ENCODE measurements at regions not wholly inside any gene's neighbourhood (a gene's known extent, or its start where the extent isn't known, plus 50 kb on each side); places are given as distances from the start of the nearest gene placed in this dataset.
"Not testable (repeated sequence)": the region's sequence is repeated elsewhere in the genome, so short reads cannot be mapped to it uniquely, and the experiment has no call there.

DNA sequence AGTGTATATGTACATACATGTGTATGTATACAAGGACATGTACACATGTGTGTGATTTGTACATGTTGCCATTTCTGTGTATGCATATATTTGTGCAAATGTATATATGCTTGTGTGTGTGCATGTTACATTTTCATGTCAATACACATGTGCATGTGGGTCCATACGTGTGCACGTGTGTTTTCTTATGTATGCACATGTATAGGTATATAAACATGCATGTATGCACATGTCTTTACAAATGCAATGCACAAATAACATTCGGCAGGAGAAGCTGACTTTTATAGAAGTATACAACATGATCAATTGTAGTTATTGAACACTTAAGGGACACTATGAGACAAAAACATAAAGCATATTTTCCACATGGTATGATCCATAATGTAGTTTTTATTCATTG is 307.4 kb upstream of the SEMA3C start:
- CTCF ChIA-PET, result interaction anchor here (0.6 kb wide), 1 partner anchor 545 kb away, joined by 3 read pairs; no protein-coding TSS in a partner anchor
- H3K9me3 ChIP-seq (ENCODE audit: control insufficient read depth, insufficient read depth, low read depth, low read length), result no peaks in the 10 kb centered on the region

GRCh38 chr7:81222692-81223091 is 303.8 kb upstream of the SEMA3C start:
- H3K27ac ChIP-seq (ENCODE audit: extremely low read depth, low read depth, low read length); H3K4me1 ChIP-seq (ENCODE audit: control insufficient read depth, insufficient read depth, low read length); POLR2A ChIA-PET; H3K9me3 ChIP-seq (ENCODE audit: control insufficient read depth, insufficient read depth, low read depth, low read length); H3K4me3 ChIP-seq (ENCODE audit: low read depth, low read length); H3K36me3 ChIP-seq (ENCODE audit: control insufficient read depth in 2 of 2, insufficient read depth in 1 of 2, low read length in 2 of 2): not testable (repeated sequence)
- TF ChIP-seq ZNF585B (tag by site-specific recombination; IDR thresholded peaks at IDR 0.05), result peak; percentile 89
- CTCF ChIA-PET, result interaction anchor here (0.6 kb wide), 1 partner anchor 227 kb away, joined by 3 read pairs; no protein-coding TSS in a partner anchor

More for the DNA sequence above, 307.4 kb upstream of the SEMA3C start:
- Histone ChIP-seq H3K4me3 (ENCODE audit: low read depth, low read length) (no peak overlapping the region), H3K36me3 (ENCODE audit: control insufficient read depth in 2 of 2, insufficient read depth in 1 of 2, low read length in 2 of 2) (no peaks in the 10 kb centered on the region), H3K27ac (ENCODE audit: extremely low read depth, low read depth, low read length) (no peak overlapping the region), H3K4me1 (ENCODE audit: control insufficient read depth, insufficient read depth, low read length) (no peaks in the 10 kb centered on the region; the same call in 1 of the 2 replicates)
- no peak for TF ChIP-seq SP2 (tag by site-specific recombination; IDR thresholded peaks at IDR 0.05)
- TF ChIP-seq ZNF626 (tag by site-specific recombination; IDR thresholded peaks at IDR 0.05), result no peak
- no peak for TF ChIP-seq ZNF394 (tag by site-specific recombination; IDR thresholded peaks at IDR 0.05; ENCODE audit: borderline replicate concordance)
- no peak for TF ChIP-seq ZNF16 (tag by site-specific recombination; IDR thresholded peaks at IDR 0.05; ENCODE audit: low read depth)
- TF ChIP-seq ZNF426 (tag by site-specific recombination; IDR thresholded peaks at IDR 0.05), result no peak
- no peak for TF ChIP-seq ZNF350 (tag by site-specific recombination; IDR thresholded peaks at IDR 0.05)
- no peak for TF ChIP-seq ZNF423 (tag by site-specific recombination; IDR thresholded peaks at IDR 0.05)
- no peak for TF ChIP-seq ZNF785 (tag by site-specific recombination; IDR thresholded peaks at IDR 0.05)
- TF ChIP-seq ZNF560 (tag by site-specific recombination; IDR thresholded peaks at IDR 0.05; ENCODE audit: borderline replicate concordance), result no peak
- POLR2A ChIA-PET, result no interaction called here

DNA sequence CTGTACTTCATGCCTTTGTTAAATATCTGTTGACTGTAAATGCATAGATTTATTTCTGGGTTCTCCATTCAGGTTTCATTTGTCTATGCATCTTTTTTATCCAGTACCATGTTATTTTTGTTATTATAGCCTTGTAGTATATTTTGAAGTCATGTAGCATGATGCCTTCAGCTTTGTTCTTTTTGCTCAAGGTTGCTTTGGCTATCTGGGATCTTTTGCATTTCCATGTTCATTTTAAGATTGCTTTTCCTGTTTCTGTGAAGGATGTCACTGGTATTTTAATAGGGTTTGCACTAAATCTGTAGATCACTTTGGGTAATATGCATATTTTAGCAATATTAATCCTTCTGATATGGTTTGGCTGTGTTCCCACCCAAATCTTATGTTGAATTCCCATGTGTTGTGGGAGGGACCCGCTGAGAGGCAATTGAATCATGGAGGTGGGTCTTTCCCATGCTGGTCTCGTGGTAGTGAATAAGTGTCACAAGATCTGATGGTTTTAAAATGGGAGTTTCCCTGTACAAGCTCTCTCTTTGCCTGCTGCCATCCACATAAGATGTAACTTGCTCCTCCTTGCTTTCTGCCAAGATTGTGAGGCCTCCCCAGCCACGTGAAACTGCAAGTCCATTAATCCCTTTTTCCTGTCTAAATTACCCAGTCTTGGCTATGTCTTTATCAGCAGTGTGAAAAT is 302.8 kb upstream of the SEMA3C start:
- ChIA-PET CTCF (no interaction called here), POLR2A (no interaction called here)
- Histone ChIP-seq H3K4me3 (ENCODE audit: low read depth, low read length) (no peak overlapping the region), H3K9me3 (ENCODE audit: control insufficient read depth, insufficient read depth, low read depth, low read length) (no peaks in the 10 kb centered on the region), H3K4me1 (ENCODE audit: control insufficient read depth, insufficient read depth, low read length) (no peaks in the 10 kb centered on the region), H3K36me3 (ENCODE audit: control insufficient read depth in 2 of 2, insufficient read depth in 1 of 2, low read length in 2 of 2) (no peaks in the 10 kb centered on the region), H3K27ac (ENCODE audit: extremely low read depth, low read depth, low read length) (no peak overlapping the region)
- TF ChIP-seq, protein P1, sequence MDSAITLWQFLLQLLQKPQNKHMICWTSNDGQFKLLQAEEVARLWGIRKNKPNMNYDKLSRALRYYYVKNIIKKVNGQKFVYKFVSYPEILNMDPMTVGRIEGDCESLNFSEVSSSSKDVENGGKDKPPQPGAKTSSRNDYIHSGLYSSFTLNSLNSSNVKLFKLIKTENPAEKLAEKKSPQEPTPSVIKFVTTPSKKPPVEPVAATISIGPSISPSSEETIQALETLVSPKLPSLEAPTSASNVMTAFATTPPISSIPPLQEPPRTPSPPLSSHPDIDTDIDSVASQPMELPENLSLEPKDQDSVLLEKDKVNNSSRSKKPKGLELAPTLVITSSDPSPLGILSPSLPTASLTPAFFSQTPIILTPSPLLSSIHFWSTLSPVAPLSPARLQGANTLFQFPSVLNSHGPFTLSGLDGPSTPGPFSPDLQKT (IDR thresholded peaks at IDR 0.05; ENCODE audit: borderline replicate concordance, low read depth, low read length), result no peak

DNA sequence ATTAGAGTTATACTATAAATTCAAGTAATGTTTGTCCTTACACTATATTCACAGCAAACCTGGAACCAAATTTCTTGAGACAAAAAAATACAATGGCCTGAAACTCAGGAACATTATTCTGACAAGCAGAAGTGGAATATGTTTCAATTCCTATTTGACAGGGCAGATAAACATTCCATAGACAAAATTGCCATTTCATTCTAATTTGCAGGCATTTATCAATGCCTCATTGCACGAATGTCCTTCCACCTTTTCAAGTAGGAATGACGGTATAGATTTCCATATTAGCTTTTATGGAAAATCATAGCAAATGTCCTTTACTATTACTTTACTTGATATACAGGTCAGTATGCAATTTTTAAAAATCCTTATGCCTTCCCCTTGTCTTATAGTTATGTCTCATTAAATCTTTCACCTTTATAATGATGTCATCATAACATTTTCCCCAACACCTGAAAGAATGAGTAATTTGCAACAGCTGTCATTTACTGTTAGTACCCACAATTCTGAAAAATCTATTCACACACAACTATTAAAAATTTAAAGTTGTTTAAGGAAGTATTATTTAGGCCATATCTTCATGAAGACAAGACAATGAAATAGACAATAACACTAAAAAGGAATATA is 299.7 kb upstream of the SEMA3C start:
- CTCF ChIA-PET, result no interaction called here

More for the DNA sequence above, 299.7 kb upstream of the SEMA3C start:
- Histone ChIP-seq H3K27ac (ENCODE audit: extremely low read depth, low read depth, low read length) (no peak overlapping the region), H3K4me1 (ENCODE audit: control insufficient read depth, insufficient read depth, low read length) (no peaks in the 10 kb centered on the region), H3K4me3 (ENCODE audit: low read depth, low read length) (no peak overlapping the region), H3K9me3 (ENCODE audit: control insufficient read depth, insufficient read depth, low read depth, low read length) (no peaks in the 10 kb centered on the region), H3K36me3 (ENCODE audit: control insufficient read depth in 2 of 2, insufficient read depth in 1 of 2, low read length in 2 of 2) (no peaks in the 10 kb centered on the region)
- TF ChIP-seq KLF16 (tag by site-specific recombination; IDR thresholded peaks at IDR 0.05), result no peak
- TF ChIP-seq, protein P2, sequence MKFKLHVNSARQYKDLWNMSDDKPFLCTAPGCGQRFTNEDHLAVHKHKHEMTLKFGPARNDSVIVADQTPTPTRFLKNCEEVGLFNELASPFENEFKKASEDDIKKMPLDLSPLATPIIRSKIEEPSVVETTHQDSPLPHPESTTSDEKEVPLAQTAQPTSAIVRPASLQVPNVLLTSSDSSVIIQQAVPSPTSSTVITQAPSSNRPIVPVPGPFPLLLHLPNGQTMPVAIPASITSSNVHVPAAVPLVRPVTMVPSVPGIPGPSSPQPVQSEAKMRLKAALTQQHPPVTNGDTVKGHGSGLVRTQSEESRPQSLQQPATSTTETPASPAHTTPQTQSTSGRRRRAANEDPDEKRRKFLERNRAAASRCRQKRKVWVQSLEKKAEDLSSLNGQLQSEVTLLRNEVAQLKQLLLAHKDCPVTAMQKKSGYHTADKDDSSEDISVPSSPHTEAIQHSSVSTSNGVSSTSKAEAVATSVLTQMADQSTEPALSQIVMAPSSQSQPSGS (tag by site-specific recombination; IDR thresholded peaks at IDR 0.05; ENCODE audit: low read depth), result peak; percentile 72
- POLR2A ChIA-PET, result no interaction called here
